ENCODE measurements at regions not wholly inside any gene's neighbourhood (a gene's known extent, or its start where the extent isn't known, plus 50 kb on each side); places are given as distances from the start of the nearest gene placed in this dataset.

GRCh38 chr5:18984559-18985080 is 1003.4 kb downstream of the CDH18 start:
- ATAC-seq (ENCODE audit: low read depth in 2 of 2): no peak
- DNase-seq: no peak
- peaks cover 1 to 23% (median 3%) of the 10 kb centered on the region in 7 donors for H3K9me3 Mint-ChIP-seq
- H3K4me1 ChIP-seq (ENCODE audit: control insufficient read depth, insufficient read depth, low read length, poor library complexity, severe bottlenecking): no peaks in the 10 kb centered on the region
- no peaks in the 10 kb centered on the region for H3K27me3 Mint-ChIP-seq
- peaks cover 0 to 5% (median 0%) of the 10 kb centered on the region in 4 donors for H3K4me1 Mint-ChIP-seq
- H3K9me3 ChIP-seq (ENCODE audit: control insufficient read depth in 2 of 2, low read length in 2 of 2): no peaks in the 10 kb centered on the region
- H3K4me3 Mint-ChIP-seq: no peak overlapping the region
- H3K27me3 ChIP-seq (ENCODE audit: control insufficient read depth, insufficient read depth, low read length): no peaks in the 10 kb centered on the region
- no peaks in the 10 kb centered on the region for H3K36me3 ChIP-seq (ENCODE audit: control insufficient read depth, insufficient read depth, low read length)
- H3K36me3 Mint-ChIP-seq: no peaks in the 10 kb centered on the region
- no peak overlapping the region for H3K27ac ChIP-seq (ENCODE audit: insufficient read depth, low read length, poor library complexity, severe bottlenecking)
- H3K27ac Mint-ChIP-seq: no peak overlapping the region
- no peak overlapping the region for H3K4me3 ChIP-seq (ENCODE audit: low read depth, low read length)

- Mint-ChIP-seq H3K27ac (no peak overlapping the region), H3K36me3 (no peaks in the 10 kb centered on the region), H3K27me3 (no peaks in the 10 kb centered on the region), H3K9me3 (peaks cover 1 to 23% (median 3%) of the 10 kb centered on the region in 7 donors), H3K4me1 (peaks cover 0 to 5% (median 0%) of the 10 kb centered on the region in 4 donors), H3K4me3 (no peak overlapping the region)
- Histone ChIP-seq H3K4me1 (ENCODE audit: control insufficient read depth, insufficient read depth, low read length, poor library complexity, severe bottlenecking) (no peaks in the 10 kb centered on the region), H3K27ac (ENCODE audit: insufficient read depth, low read length, poor library complexity, severe bottlenecking) (no peak overlapping the region), H3K36me3 (ENCODE audit: control insufficient read depth, insufficient read depth, low read length) (no peaks in the 10 kb centered on the region), H3K27me3 (ENCODE audit: control insufficient read depth, insufficient read depth, low read length) (no peaks in the 10 kb centered on the region), H3K4me3 (ENCODE audit: low read depth, low read length) (no peak overlapping the region), H3K9me3 (ENCODE audit: control insufficient read depth in 2 of 2, low read length in 2 of 2) (no peaks in the 10 kb centered on the region)
- ATAC-seq (ENCODE audit: low read depth in 2 of 2): no peak
- no peak for DNase-seq
These were observed 1002.7 kb downstream of the CDH18 start for GRCh38 chr5:18985171-18985758.

- DNase-seq: no peak
- Mint-ChIP-seq H3K27me3 (no peaks in the 10 kb centered on the region), H3K4me3 (no peak overlapping the region), H3K27ac (no peak overlapping the region), H3K4me1 (peaks cover 0 to 5% (median 0%) of the 10 kb centered on the region in 4 donors), H3K36me3 (no peaks in the 10 kb centered on the region), H3K9me3 (peaks cover 0 to 18% (median 3%) of the 10 kb centered on the region in 7 donors)
- H3K36me3 ChIP-seq (ENCODE audit: control insufficient read depth, insufficient read depth, low read length): no peaks in the 10 kb centered on the region
- H3K27ac ChIP-seq (ENCODE audit: insufficient read depth, low read length, poor library complexity, severe bottlenecking): no peak overlapping the region
- no peak for ATAC-seq (ENCODE audit: low read depth in 2 of 2)
- H3K4me1 ChIP-seq (ENCODE audit: control insufficient read depth, insufficient read depth, low read length, poor library complexity, severe bottlenecking): no peaks in the 10 kb centered on the region
- no peaks in the 10 kb centered on the region for H3K27me3 ChIP-seq (ENCODE audit: control insufficient read depth, insufficient read depth, low read length)
- no peak overlapping the region for H3K4me3 ChIP-seq (ENCODE audit: low read depth, low read length)
- H3K9me3 ChIP-seq (ENCODE audit: control insufficient read depth in 2 of 2, low read length in 2 of 2): no peaks in the 10 kb centered on the region
These were observed 1000.9 kb downstream of the CDH18 start for GRCh38 chr5:18987101-18987500.

- no peaks in the 10 kb centered on the region for H3K27me3 Mint-ChIP-seq
- Histone ChIP-seq H3K36me3 (ENCODE audit: control insufficient read depth, insufficient read depth, low read length) (no peaks in the 10 kb centered on the region), H3K4me1 (ENCODE audit: control insufficient read depth, insufficient read depth, low read length, poor library complexity, severe bottlenecking) (no peaks in the 10 kb centered on the region), H3K27ac (ENCODE audit: insufficient read depth, low read length, poor library complexity, severe bottlenecking) (no peak overlapping the region), H3K9me3 (ENCODE audit: control insufficient read depth in 2 of 2, low read length in 2 of 2) (no peaks in the 10 kb centered on the region), H3K4me3 (ENCODE audit: low read depth, low read length) (no peak overlapping the region), H3K27me3 (ENCODE audit: control insufficient read depth, insufficient read depth, low read length) (no peaks in the 10 kb centered on the region)
- ATAC-seq (ENCODE audit: low read depth in 2 of 2): no peak
- peaks cover 0 to 6% (median 2%) of the 10 kb centered on the region in 7 donors for H3K9me3 Mint-ChIP-seq
- no peaks in the 10 kb centered on the region for H3K36me3 Mint-ChIP-seq
- no peak overlapping the region for H3K4me3 Mint-ChIP-seq
- no peak for DNase-seq
- H3K27ac Mint-ChIP-seq: no peak overlapping the region
- no peaks in the 10 kb centered on the region for H3K4me1 Mint-ChIP-seq
These were observed 997.1 kb downstream of the CDH18 start for GRCh38 chr5:18990852-18991251.

- no peak overlapping the region for H3K27ac ChIP-seq (ENCODE audit: insufficient read depth, low read length, poor library complexity, severe bottlenecking)
- H3K27me3 ChIP-seq (ENCODE audit: control insufficient read depth, insufficient read depth, low read length): no peaks in the 10 kb centered on the region
- H3K36me3 ChIP-seq (ENCODE audit: control insufficient read depth, insufficient read depth, low read length): no peaks in the 10 kb centered on the region
- ATAC-seq (ENCODE audit: low read depth in 2 of 2): no peak
- no peaks in the 10 kb centered on the region for H3K4me1 Mint-ChIP-seq
- no peaks in the 10 kb centered on the region for H3K4me1 ChIP-seq (ENCODE audit: control insufficient read depth, insufficient read depth, low read length, poor library complexity, severe bottlenecking)
- no peak overlapping the region for H3K4me3 ChIP-seq (ENCODE audit: low read depth, low read length)
- no peaks in the 10 kb centered on the region for H3K27me3 Mint-ChIP-seq
- H3K4me3 Mint-ChIP-seq: no peak overlapping the region
- no peaks in the 10 kb centered on the region for H3K9me3 ChIP-seq (ENCODE audit: control insufficient read depth in 2 of 2, low read length in 2 of 2)
- no peak for DNase-seq
- no peak overlapping the region for H3K27ac Mint-ChIP-seq
- peaks cover 0 to 4% (median 2%) of the 10 kb centered on the region in 7 donors for H3K9me3 Mint-ChIP-seq
- H3K36me3 Mint-ChIP-seq: no peaks in the 10 kb centered on the region
These were observed 995.7 kb downstream of the CDH18 start for GRCh38 chr5:18992264-18992663.

GRCh38 chr5:18999478-18999877 is 988.5 kb downstream of the CDH18 start:
- H3K9me3 ChIP-seq (ENCODE audit: control insufficient read depth in 2 of 2, low read length in 2 of 2): no peaks in the 10 kb centered on the region
- H3K4me1 Mint-ChIP-seq: no peaks in the 10 kb centered on the region
- H3K4me1 ChIP-seq (ENCODE audit: control insufficient read depth, insufficient read depth, low read length, poor library complexity, severe bottlenecking): no peaks in the 10 kb centered on the region
- no peaks in the 10 kb centered on the region for H3K27me3 Mint-ChIP-seq
- H3K27ac Mint-ChIP-seq: no peak overlapping the region
- no peaks in the 10 kb centered on the region for H3K36me3 Mint-ChIP-seq
- no peak overlapping the region for H3K27ac ChIP-seq (ENCODE audit: insufficient read depth, low read length, poor library complexity, severe bottlenecking)
- no peaks in the 10 kb centered on the region for H3K27me3 ChIP-seq (ENCODE audit: control insufficient read depth, insufficient read depth, low read length)
- ATAC-seq (ENCODE audit: low read depth in 2 of 2): no peak
- no peak overlapping the region for H3K4me3 ChIP-seq (ENCODE audit: low read depth, low read length)
- H3K9me3 Mint-ChIP-seq: peaks cover 2 to 8% (median 5%) of the 10 kb centered on the region in 7 donors
- no peak overlapping the region for H3K4me3 Mint-ChIP-seq
- H3K36me3 ChIP-seq (ENCODE audit: control insufficient read depth, insufficient read depth, low read length): no peaks in the 10 kb centered on the region
- no peak for DNase-seq

- Histone ChIP-seq H3K4me3 (ENCODE audit: low read depth, low read length) (no peak overlapping the region), H3K9me3 (ENCODE audit: control insufficient read depth in 2 of 2, low read length in 2 of 2) (peaks cover 0 to 2% of the 10 kb centered on the region in 2 experiments), H3K27me3 (ENCODE audit: control insufficient read depth, insufficient read depth, low read length) (no peaks in the 10 kb centered on the region), H3K36me3 (ENCODE audit: control insufficient read depth, insufficient read depth, low read length) (no peaks in the 10 kb centered on the region), H3K4me1 (ENCODE audit: control insufficient read depth, insufficient read depth, low read length, poor library complexity, severe bottlenecking) (no peaks in the 10 kb centered on the region), H3K27ac (ENCODE audit: insufficient read depth, low read length, poor library complexity, severe bottlenecking) (no peak overlapping the region)
- Mint-ChIP-seq H3K27me3 (no peaks in the 10 kb centered on the region), H3K4me3 (no peak overlapping the region), H3K9me3 (peaks cover 5 to 11% (median 9%) of the 10 kb centered on the region in 7 donors), H3K36me3 (no peaks in the 10 kb centered on the region), H3K27ac (no peak overlapping the region), H3K4me1 (no peaks in the 10 kb centered on the region)
- no peak for ATAC-seq (ENCODE audit: low read depth in 2 of 2)
- no peak for DNase-seq
These were observed 986.9 kb downstream of the CDH18 start for GRCh38 chr5:19001054-19001453.

GRCh38 chr5:19001539-19001938 is 986.5 kb downstream of the CDH18 start:
- Mint-ChIP-seq H3K27me3 (no peaks in the 10 kb centered on the region), H3K4me1 (no peaks in the 10 kb centered on the region), H3K4me3 (no peak overlapping the region), H3K27ac (no peak overlapping the region), H3K9me3 (peaks cover 5 to 11% (median 9%) of the 10 kb centered on the region in 7 donors), H3K36me3 (no peaks in the 10 kb centered on the region)
- ATAC-seq (ENCODE audit: low read depth in 2 of 2) (no peak), DNase-seq (no peak)
- Histone ChIP-seq H3K9me3 (ENCODE audit: control insufficient read depth in 2 of 2, low read length in 2 of 2) (peaks cover 0 to 2% of the 10 kb centered on the region in 2 experiments), H3K36me3 (ENCODE audit: control insufficient read depth, insufficient read depth, low read length) (no peaks in the 10 kb centered on the region), H3K4me3 (ENCODE audit: low read depth, low read length) (no peak overlapping the region), H3K4me1 (ENCODE audit: control insufficient read depth, insufficient read depth, low read length, poor library complexity, severe bottlenecking) (no peaks in the 10 kb centered on the region), H3K27ac (ENCODE audit: insufficient read depth, low read length, poor library complexity, severe bottlenecking) (no peak overlapping the region), H3K27me3 (ENCODE audit: control insufficient read depth, insufficient read depth, low read length) (no peaks in the 10 kb centered on the region)
